HG03521 (cell line): ENCODE measurements at regions not wholly inside any gene's neighbourhood (a gene's known extent, or its start where the extent isn't known, plus 50 kb on each side); places are given as distances from the start of the nearest gene placed in this dataset.

Experiments used
- ATAC-seq: cut with Tn5 transposase; IDR thresholded peaks from one replicate; pipeline ENCODE4 v1.9.1; 2021; ENCODE audit warnings: mild to moderate bottlenecking, moderate library complexity; ENCODE audit not compliant: unreplicated experiment

GRCh38 chr1:80282536-80282935 is 1276.0 kb upstream of the ADGRL4 start:
- ATAC-seq = no peak

- no peak for ATAC-seq
Observed at GRCh38 chr1:80278936-80279335, 1272.4 kb upstream of the ADGRL4 start.

GRCh38 chr1:80274256-80274655 is 1267.7 kb upstream of the ADGRL4 start:
- no peak for ATAC-seq

- ATAC-seq = no peak
Observed at GRCh38 chr1:80272495-80272894, 1266.0 kb upstream of the ADGRL4 start.

- ATAC-seq = no peak
Observed at GRCh38 chr1:80258659-80259058, 1252.1 kb upstream of the ADGRL4 start.

- no peak for ATAC-seq
Observed at GRCh38 chr1:80251591-80251990, 1245.1 kb upstream of the ADGRL4 start.

- ATAC-seq = no peak
Observed at GRCh38 chr1:80251171-80251570, 1244.6 kb upstream of the ADGRL4 start.

- no peak for ATAC-seq
Observed at GRCh38 chr1:80250573-80251168, 1244.1 kb upstream of the ADGRL4 start.

- ATAC-seq = no peak
Observed at GRCh38 chr1:80249699-80250098, 1243.2 kb upstream of the ADGRL4 start.

- no peak for ATAC-seq
Observed at GRCh38 chr1:80248886-80249285, 1242.4 kb upstream of the ADGRL4 start.

GRCh38 chr1:80245813-80246212 is 1239.3 kb upstream of the ADGRL4 start:
- no peak for ATAC-seq

GRCh38 chr1:80244372-80244771 is 1237.8 kb upstream of the ADGRL4 start:
- no peak for ATAC-seq

GRCh38 chr1:80241566-80241965 is 1235.0 kb upstream of the ADGRL4 start:
- ATAC-seq = no peak

GRCh38 chr1:80225510-80225909 is 1219.0 kb upstream of the ADGRL4 start:
- ATAC-seq = no peak

- no peak for ATAC-seq
Observed at GRCh38 chr1:80221319-80221718, 1214.8 kb upstream of the ADGRL4 start.

GRCh38 chr1:80218112-80218511 is 1211.6 kb upstream of the ADGRL4 start:
- ATAC-seq = no peak

GRCh38 chr1:80217377-80217986 is 1211.0 kb upstream of the ADGRL4 start:
- no peak for ATAC-seq

- no peak for ATAC-seq
Observed at GRCh38 chr1:80214888-80215540, 1208.5 kb upstream of the ADGRL4 start.

GRCh38 chr1:80212948-80213347 is 1206.4 kb upstream of the ADGRL4 start:
- no peak for ATAC-seq

GRCh38 chr1:80211691-80212380 is 1205.3 kb upstream of the ADGRL4 start:
- no peak for ATAC-seq

- ATAC-seq = no peak
Observed at GRCh38 chr1:80202118-80202517, 1195.6 kb upstream of the ADGRL4 start.

GRCh38 chr1:80194221-80194620 is 1187.7 kb upstream of the ADGRL4 start:
- ATAC-seq = no peak
